Jurkat, Clone E6-1 (cell line): ENCODE measurements at regions not wholly inside any gene's neighbourhood (a gene's known extent, or its start where the extent isn't known, plus 50 kb on each side); places are given as distances from the start of the nearest gene placed in this dataset.
"Not testable (repeated sequence)": the region's sequence is repeated elsewhere in the genome, so short reads cannot be mapped to it uniquely, and the experiment has no call there.

Experiments used
- DNase-seq: peaks from one replicate; pipeline ENCODE4 v3.0.0-alpha.2; 2011; ENCODE audit warnings: low read depth, low spot score
- H3K4me3 ChIP-seq: 2 replicates; pipeline ENCODE4 v1.5.1; 2011; ENCODE audit warnings: mild to moderate bottlenecking, low read length, control low read depth, moderate library complexity

DNA sequence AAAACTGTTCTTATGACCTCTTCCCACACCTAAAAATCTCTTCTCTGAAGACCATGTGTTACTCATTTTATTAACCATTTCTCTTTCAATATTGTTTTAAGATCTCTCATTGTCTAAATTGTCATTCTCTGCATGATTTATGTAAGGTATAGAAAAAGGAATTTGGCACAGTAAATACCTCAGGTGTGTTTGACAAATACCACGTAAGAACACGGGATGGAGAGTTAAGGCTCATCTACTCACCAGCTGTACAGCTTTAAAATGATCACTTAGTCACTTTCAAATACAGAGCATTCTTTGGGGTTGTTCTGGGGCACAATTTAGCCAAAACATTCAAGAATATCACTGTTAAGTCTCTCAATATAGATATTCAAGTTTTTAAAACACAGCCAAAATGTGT, 627.1 kb downstream of the MCTP2 start:
- no peak overlapping the region for H3K4me3 ChIP-seq

DNA sequence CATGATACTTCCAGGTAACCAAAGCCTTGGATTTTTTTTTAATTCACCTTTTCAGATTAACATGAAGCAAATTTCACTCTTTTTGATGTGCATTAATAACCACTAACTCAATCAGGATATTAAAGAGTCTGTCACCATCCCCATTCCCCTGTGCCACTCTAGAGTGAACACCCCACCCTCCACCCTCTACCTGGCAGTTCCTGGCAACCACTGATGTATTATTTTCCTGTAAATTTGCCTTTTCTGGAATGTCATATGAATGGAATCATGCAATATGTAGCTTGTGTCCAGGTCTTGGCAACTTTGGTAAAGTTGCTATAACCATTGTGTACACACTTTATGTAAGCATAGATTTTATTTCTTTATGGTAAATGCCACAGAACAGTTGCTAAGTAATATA, 627.6 kb downstream of the MCTP2 start:
- no peak for DNase-seq
- H3K4me3 ChIP-seq = no peak overlapping the region

More for the DNA sequence above, 627.1 kb downstream of the MCTP2 start:
- no peak for DNase-seq

DNA sequence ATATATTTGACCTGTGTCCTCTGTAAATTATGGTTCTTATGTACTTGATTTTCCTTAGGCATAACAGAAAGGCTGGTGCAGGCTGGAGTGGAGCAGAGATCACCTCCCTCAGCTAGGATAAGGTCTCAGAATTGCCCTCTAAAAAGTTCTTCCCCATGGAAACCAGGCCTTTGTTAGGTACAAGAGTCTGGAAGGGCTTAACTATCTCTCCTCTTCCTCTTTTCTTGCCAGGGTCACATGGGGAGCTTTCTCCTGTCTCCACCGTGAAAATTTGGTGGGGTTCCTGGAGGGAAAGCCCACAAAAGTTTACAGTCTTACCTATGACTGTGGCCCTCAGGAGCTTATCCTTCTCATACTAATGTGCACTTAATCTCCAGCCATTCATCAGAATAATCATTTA, 633.2 kb downstream of the MCTP2 start:
- no peak for DNase-seq
- no peak overlapping the region for H3K4me3 ChIP-seq

DNA sequence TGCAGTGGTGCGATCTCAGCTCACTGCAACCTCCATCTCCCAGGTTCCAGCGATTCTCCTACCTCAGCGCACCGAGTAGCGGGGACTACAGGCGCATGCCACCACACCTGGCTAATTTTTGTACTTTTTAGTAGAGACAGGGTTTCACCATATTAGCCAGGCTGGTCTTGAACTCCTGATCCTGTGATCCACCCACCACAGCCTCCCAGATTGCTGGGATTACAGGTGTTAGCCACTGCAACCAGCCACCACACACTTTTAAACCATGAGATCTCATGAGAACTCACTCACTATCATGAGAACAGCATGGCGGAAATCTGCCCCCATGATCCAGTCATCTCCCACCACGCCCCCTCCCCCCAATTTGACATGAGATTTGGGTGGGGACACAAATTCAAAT, 636.9 kb downstream of the MCTP2 start:
- H3K4me3 ChIP-seq = not testable (repeated sequence)

DNA sequence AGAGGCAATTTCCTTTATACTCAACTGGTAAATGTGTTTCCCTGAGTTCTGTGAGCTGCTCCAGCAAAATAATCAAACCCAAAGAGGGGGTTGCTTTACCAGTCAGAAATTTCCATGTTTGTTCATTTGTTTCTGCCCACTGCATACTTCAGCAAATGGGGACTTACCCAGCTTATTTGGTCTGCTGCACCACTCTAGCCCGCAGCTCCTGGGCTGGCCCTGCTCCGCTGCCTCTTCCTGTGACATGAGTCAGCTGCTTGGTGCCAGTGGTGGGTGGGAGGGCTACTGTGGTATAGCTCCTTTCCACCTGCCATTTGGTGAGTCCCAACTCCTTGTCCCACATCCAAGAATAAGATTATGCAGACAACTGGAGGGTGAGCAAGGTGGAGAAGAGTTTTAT, 644.2 kb downstream of the MCTP2 start:
- DNase-seq = no peak
- H3K4me3 ChIP-seq = no peak overlapping the region

More for the DNA sequence above, 636.9 kb downstream of the MCTP2 start:
- DNase-seq = not testable (repeated sequence)

DNA sequence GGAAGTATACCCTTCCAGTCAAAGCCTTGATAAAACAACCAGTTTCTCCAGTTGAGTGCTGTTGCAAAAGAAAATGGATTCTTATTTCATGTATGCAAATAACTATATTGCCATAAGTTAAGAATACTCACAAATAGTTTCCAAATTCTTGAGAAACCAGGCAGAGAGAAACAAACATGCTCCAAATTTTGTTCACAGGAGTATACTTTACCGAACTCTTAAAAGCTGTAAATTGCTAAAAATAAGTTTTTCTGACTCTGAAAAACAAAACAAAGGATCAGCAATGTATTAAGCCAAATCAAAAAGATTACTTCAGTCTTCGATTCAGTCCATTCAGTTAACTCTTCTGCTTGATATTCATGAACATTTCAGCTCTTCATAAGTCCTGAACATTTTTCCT, 646.5 kb downstream of the MCTP2 start:
- no peak for DNase-seq
- H3K4me3 ChIP-seq = no peak overlapping the region

DNA sequence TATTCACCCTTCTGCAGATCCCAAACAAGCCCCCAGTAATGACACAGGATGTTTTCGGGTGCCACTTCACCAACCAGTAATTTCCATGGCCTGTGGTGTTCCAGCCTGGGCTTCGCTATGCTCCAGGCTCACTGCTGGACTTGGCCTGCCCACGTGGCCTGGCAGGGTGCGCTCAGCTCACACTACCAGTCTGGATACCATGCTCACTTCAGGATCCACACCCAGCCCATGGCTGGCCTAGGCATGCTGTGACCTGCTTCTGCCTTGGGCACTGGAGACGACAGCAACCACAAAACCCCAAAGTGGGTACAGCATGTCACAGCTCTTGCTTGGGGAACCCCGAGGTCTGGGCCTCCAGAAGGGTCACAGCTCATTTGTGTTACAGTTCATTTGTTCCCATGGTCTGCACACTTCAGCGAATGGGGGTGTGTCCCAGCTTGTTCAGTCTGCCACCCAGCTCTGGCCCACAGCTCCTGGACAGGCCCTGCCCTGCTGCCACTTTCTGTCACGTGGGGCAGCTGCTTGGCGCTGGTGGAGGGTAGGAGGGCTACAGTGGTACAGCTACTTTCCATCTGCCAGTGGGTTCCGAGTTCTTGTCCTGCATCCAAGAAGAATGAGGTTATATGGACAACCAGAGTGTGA, 650.8 kb downstream of the MCTP2 start:
- DNase-seq = no peak
- H3K4me3 ChIP-seq = no peak overlapping the region

DNA sequence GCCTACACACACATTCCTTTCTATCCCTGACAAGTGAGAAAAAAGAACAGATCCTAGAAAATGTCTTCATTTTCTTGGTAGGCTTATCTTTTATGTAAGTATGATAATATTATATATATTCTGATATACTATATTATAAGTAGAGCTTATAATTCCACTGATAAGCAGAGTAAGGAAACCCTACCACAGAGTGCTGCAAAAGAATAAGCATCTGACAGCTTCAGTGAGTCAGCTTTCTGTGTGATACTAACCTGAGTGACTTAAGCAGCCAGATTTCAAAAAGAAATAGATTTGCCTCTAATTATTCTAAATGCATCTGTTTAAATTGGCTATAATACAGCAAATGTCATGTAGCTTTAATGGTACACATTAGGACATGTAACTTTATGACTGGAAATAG, 656.0 kb downstream of the MCTP2 start:
- no peak overlapping the region for H3K4me3 ChIP-seq
- DNase-seq = no peak

DNA sequence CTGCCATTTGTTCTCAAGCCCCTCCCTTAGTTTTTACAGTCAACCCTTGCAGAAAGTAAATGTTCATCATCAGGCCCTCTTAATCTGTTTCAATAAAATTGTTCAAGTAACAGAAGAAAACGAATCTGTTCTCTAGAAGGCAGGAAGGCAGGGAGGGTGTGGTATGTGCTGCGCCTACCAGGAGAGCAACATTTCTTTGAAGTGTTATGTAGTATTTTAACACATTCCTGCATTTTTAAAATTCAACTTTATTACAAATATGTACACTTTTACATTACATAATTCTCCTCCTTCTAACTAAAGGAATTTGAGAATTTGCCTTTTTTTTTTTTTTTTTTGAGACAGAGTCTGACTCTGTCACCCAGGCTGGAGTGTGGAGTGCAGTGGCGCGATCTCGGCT, 657.8 kb downstream of the MCTP2 start:
- no peak for DNase-seq
- no peak overlapping the region for H3K4me3 ChIP-seq

DNA sequence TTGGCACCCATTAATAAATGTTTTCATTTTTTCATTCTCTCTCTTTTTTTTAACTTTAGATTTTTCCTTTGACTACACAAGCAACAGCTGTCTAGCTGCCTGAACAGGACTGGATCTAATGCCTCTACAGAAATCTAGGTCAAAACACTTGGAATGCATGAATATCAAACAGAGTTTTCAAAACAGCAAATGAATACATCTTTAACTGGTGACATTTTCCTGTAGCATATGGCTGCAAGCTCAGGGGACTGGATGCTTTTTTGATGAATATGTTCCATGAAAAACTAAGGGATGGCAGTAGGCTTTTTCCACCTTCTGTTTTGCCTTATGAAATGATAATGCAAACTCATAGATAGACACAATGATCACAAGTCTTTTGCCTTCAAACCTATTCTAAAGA, 661.7 kb downstream of the MCTP2 start:
- no peak for DNase-seq
- no peak overlapping the region for H3K4me3 ChIP-seq

DNA sequence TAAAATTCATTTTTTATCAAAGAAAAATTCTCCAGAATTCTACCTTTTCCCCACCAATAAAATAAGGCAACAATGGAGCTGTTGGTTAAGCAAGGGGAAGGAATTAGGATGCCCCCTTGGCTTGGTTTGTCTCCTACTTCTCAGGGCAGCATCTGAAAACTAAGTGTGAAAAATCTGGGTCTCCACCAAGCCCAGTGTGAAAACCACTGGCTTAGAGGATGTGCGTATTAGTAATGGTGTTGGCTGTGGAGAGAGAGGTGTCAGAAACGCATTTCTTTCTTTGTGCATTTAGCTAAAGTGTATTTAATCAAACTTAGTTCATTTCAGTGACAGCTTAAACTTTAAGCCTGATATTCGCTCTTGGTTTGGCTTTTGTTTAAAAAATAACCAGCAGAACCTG, 662.7 kb downstream of the MCTP2 start:
- no peak for DNase-seq
- H3K4me3 ChIP-seq = no peak overlapping the region

DNA sequence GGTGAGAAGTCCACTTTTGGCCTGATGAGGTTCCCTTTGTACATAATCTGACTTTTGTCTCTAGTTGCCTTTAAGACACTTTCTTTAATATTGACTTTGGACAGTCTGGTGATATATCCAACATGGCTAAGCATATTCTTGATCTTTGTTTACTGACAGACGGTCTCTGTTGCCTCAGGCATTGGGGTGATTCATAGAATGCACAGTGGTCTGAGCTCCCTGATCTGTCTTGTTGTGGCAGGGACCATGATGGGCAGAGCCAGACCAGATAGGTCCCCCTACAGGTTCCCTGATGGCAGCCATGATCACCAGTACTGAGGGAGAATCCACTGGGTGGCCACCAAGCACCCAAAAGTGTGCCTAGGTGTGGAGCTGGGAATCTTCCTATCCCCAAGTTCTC, 678.1 kb downstream of the MCTP2 start:
- DNase-seq = no peak
- H3K4me3 ChIP-seq = no peak overlapping the region

DNA sequence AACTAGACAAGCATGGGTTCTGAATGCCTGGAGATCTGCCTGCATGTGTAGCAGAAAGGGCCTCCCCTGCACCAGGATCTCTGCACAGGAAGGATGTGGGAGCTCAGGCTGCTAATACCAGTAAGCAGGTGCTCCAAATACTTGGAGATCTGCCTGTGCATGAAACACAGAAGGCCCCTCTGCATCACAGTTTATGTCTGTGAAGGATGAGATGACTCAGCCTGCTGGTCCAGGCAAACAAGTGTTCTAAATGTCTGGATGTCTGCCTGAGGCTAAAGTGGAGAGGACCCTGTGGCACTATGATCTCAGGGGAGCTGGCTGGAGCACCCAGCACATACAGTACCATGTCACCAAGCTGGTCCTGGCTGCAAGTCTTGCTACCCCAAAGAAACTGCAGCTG, 678.8 kb downstream of the MCTP2 start:
- no peak for DNase-seq
- H3K4me3 ChIP-seq = no peak overlapping the region

DNA sequence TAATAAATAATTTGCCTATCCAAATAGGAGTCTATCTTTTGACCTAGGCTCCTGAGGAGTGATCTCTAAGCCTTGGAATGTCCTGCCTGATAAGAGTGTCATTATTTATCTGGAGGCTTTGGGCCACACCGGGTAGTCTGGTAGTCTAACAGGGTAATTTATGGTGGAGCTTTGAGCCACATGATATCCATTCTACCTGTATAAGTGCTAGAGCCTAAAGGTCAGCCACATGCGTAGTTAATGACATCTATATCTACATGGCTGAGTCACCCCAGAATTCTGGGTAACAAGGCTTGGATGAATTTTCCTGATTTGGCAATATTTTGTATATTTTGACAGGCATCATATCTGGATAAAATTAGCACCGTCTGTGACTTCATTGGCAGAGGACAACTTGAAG, 681.4 kb downstream of the MCTP2 start:
- DNase-seq = no peak
- H3K4me3 ChIP-seq = no peak overlapping the region

DNA sequence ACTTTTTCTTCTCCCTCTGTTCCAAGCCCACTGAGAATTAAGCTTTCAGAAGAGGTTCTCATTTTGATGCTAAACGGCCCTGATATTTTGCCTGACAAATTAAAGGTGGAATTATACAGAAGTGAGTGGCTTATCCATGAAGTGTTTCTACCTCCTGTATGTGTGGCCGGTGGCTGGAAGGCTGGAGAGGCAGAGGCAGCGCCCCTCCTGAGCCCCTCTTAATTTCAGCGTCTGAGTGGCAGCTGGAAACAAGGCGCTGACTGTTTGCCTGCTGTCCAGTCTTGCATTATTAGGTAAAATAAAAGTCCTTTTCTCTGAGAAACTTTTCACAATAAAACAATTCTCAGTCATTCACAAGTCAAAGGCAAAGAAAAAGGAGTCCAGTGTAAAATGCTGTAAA, 685.7 kb downstream of the MCTP2 start:
- DNase-seq = no peak
- H3K4me3 ChIP-seq = no peak overlapping the region

DNA sequence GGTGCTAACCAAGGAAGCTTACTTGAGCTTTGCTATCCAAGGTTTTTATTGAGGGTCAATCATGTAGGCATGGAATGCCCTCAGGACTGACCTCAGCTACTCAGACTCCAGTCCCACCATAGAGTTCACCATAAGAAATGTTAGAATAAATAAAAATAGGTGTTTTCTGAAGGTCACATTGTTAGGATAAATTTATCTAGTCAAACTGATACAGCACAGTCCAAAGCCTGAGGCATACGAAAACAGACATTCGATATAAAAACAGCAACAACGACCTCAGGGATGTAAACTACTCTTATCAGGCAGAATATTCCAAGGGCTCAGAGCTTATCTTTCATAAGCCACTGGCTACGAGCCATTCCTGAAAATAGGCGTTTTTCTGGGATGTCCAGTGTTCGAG, 690.6 kb downstream of the MCTP2 start:
- DNase-seq = no peak
- no peak overlapping the region for H3K4me3 ChIP-seq

DNA sequence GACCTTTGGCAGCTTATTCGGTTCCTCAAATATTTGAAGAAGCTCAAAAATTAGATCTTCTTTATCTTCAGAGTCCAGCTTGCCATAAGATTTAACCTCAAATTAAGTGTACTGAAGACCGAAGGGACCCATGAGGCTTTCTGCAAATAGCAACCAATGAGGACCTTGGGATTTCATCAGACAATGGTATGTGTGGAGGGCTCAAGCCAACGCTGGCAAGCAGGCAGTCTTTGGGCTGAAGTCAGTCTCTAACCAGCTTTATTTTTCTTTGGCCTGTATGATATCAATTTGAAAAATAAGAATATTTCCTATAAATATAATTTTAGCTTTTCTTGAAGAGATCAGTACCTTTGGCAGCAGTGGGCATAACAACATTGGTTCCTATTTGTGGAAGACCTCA, 692.7 kb downstream of the MCTP2 start:
- no peak for DNase-seq
- H3K4me3 ChIP-seq = no peak overlapping the region

DNA sequence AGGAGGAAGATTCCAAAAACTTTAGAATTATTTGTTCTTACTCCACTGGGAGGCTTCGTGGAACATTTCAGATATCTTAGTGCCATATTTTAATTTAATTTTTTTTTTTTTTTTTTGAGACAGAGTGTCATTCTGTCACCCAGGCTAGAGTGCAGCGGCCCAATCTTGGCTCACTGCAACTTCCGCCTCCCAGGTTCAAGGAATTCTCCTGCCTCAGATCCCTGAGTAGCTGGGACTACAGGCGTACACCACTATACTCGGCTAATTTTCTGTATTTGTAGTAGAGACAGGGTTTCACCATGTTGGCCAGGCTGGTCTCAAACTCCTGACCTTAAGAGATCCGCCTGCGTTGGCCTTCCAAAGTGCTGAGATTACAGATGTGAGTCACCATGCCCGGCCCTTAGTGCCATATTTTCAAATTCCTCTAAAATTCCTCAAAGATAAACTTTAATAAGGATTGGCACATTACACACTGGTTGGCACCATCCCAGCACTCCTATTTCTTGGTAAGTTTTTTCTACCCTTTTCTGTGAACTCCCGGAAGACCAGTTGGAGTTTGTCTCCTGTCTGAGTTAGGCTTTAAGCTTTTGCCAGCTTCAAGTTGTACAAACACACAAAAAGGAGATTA, 693.7 kb downstream of the MCTP2 start:
- H3K4me3 ChIP-seq = no peak overlapping the region
- DNase-seq = no peak

DNA sequence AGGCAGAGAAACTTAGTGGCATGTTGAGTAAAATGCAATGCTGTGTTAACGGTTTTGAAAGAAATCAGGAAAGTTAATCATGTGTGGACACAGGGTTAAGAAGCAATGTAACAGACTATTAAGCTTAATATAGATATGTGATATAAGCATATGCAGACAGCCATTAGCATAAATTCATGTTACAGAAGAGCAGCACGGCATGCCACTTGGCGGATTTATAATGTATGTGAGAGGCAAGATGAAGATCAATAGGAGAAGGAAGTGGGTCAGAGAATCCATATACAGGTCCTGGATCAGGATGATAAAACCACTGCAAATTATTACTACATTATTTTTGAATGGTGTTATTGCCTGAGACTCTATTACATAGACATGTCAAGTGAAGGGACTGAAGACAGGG, 694.3 kb downstream of the MCTP2 start:
- no peak overlapping the region for H3K4me3 ChIP-seq
- DNase-seq = no peak

DNA sequence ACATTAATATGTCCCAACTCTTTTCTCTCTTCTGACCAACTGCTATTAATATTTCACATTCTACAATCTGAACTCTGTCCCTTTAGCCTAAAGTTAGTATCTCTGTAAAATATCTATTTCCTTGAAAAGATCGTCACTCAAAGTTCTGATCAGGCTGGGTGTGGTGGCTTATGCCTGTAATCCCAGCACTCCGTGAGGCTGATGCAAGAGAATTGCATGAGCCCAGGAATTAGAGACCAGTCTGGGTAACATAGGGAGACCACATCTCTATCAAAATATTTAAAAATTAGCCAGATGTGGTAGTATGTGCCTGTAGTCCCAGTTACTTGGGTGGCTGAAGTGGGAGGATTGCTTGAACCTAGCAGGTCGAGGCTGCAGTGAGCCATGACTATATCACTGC, 695.6 kb downstream of the MCTP2 start:
- DNase-seq = no peak
- no peak overlapping the region for H3K4me3 ChIP-seq

DNA sequence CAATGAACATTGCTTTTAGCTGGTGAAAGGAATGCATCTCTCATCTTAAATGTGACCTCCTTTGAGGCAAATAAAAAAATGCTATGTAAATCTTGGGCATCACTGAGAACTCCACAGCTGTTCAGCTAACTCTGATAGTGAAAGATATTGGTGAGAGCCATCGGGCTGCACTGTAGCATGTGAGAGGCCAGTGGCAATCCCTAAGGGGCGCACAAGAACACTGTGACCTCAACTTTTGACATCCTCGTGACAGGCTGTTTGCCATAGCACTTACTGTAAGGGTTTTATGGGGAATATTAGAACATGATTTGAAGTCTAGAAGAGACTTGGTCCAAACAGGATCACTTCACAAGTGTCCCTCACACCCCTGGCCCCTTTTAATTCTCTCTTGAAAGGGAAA, 697.9 kb downstream of the MCTP2 start:
- no peak overlapping the region for H3K4me3 ChIP-seq
- no peak for DNase-seq
